Erythroblast (primary cell): ENCODE measurements at regions not wholly inside any gene's neighbourhood (a gene's known extent, or its start where the extent isn't known, plus 50 kb on each side); places are given as distances from the start of the nearest gene placed in this dataset.
"Not testable (repeated sequence)": the region's sequence is repeated elsewhere in the genome, so short reads cannot be mapped to it uniquely, and the experiment has no call there.

ENCODE experiments used
- DNase-seq, 2 experiments: peaks; one replicate each; lab custom pipeline; 2025; lab: John Stamatoyannopoulos, UW
- GATA1 ChIP-seq: IDR thresholded peaks from 2 replicates; pipeline ENCODE4 v1.6.1; 2011; ENCODE audit warnings: low read depth, mild to moderate bottlenecking, control low read depth, low read length, moderate library complexity
- POLR2A ChIP-seq: IDR thresholded peaks from 2 replicates; pipeline ENCODE4 v1.6.1; 2011; ENCODE audit warnings: mild to moderate bottlenecking, low read length

- DNase-seq: peak; percentile 0 to 16
- TF ChIP-seq GATA1: no peak
These were observed 140.4 kb downstream of the MID1IP1 start for GRCh38 chrX:38941675-38942074.

- no peak for DNase-seq
- no peak for TF ChIP-seq GATA1
- no peak for TF ChIP-seq POLR2A
These were observed 141.9 kb downstream of the MID1IP1 start for GRCh38 chrX:38943120-38943519.

- no peak for TF ChIP-seq GATA1
- TF ChIP-seq POLR2A: no peak
- no peak for DNase-seq
These were observed 146.8 kb downstream of the MID1IP1 start for GRCh38 chrX:38948046-38948445.

GRCh38 chrX:38954520-38954919 is 153.3 kb downstream of the MID1IP1 start:
- no peak for DNase-seq
- no peak for TF ChIP-seq GATA1
- TF ChIP-seq POLR2A: no peak

- no peak for DNase-seq
- TF ChIP-seq GATA1: no peak
- no peak for TF ChIP-seq POLR2A
These were observed 158.5 kb downstream of the MID1IP1 start for GRCh38 chrX:38959736-38960135.

- DNase-seq: no peak
- TF ChIP-seq GATA1 (no peak), POLR2A (no peak)
These were observed 158.9 kb downstream of the MID1IP1 start for GRCh38 chrX:38960137-38960536.

- no peak for DNase-seq
- no peak for TF ChIP-seq POLR2A
- no peak for TF ChIP-seq GATA1
These were observed 160.7 kb downstream of the MID1IP1 start for GRCh38 chrX:38961936-38962335.

GRCh38 chrX:38963244-38963643 is 162.0 kb downstream of the MID1IP1 start:
- DNase-seq: not testable (repeated sequence)

GRCh38 chrX:38965888-38966287 is 164.6 kb downstream of the MID1IP1 start:
- no peak for DNase-seq
- TF ChIP-seq GATA1: no peak
- TF ChIP-seq POLR2A: no peak

- TF ChIP-seq GATA1 (no peak), POLR2A (no peak)
- DNase-seq: no peak
These were observed 167.3 kb downstream of the MID1IP1 start for GRCh38 chrX:38968344-38969216.

GRCh38 chrX:38970074-38970473 is 168.8 kb downstream of the MID1IP1 start:
- TF ChIP-seq GATA1: no peak
- no peak for TF ChIP-seq POLR2A
- DNase-seq: no peak

- no peak for DNase-seq
- TF ChIP-seq POLR2A: no peak
These were observed 169.6 kb downstream of the MID1IP1 start for GRCh38 chrX:38970845-38971244.

- peak in 1 of 2 experiments; percentile 0 for DNase-seq
- no peak for TF ChIP-seq GATA1
- no peak for TF ChIP-seq POLR2A
These were observed 172.1 kb downstream of the MID1IP1 start for GRCh38 chrX:38973322-38973721.

GRCh38 chrX:38974542-38974941 is 173.3 kb downstream of the MID1IP1 start:
- no peak for DNase-seq
- TF ChIP-seq POLR2A (no peak), GATA1 (no peak)

GRCh38 chrX:38975368-38975942 is 174.2 kb downstream of the MID1IP1 start:
- TF ChIP-seq POLR2A (no peak), GATA1 (no peak)
- peak in 1 of 2 experiments; percentile 15 for DNase-seq
